ENCODE measurements at regions not wholly inside any gene's neighbourhood (a gene's known extent, or its start where the extent isn't known, plus 50 kb on each side); places are given as distances from the start of the nearest gene placed in this dataset.

- no peak for DNase-seq (ENCODE audit: low read depth)
Observed at GRCh38 chr13:95352486-95352885, 51.2 kb upstream of the ABCC4 start.

- DNase-seq (ENCODE audit: low read depth): no peak
Observed at GRCh38 chr13:95354156-95354555, 52.9 kb upstream of the ABCC4 start.

- no peak for DNase-seq (ENCODE audit: low read depth)
Observed at GRCh38 chr13:95354680-95355487, 53.6 kb upstream of the ABCC4 start.

- DNase-seq (ENCODE audit: low read depth): no peak
Observed at GRCh38 chr13:95355494-95355893, 54.2 kb upstream of the ABCC4 start.

GRCh38 chr13:95356916-95357315, 55.7 kb upstream of the ABCC4 start:
- no peak for DNase-seq (ENCODE audit: low read depth)

- no peak for DNase-seq (ENCODE audit: low read depth)
Observed at GRCh38 chr13:95357875-95358274, 56.6 kb upstream of the ABCC4 start.

- DNase-seq (ENCODE audit: low read depth): no peak
Observed at GRCh38 chr13:95360052-95360451, 58.8 kb upstream of the ABCC4 start.

- DNase-seq (ENCODE audit: low read depth): no peak
Observed at GRCh38 chr13:95360464-95361097, 59.3 kb upstream of the ABCC4 start.

- no peak for DNase-seq (ENCODE audit: low read depth)
Observed at GRCh38 chr13:95361686-95362085, 60.4 kb upstream of the ABCC4 start.

- DNase-seq (ENCODE audit: low read depth): no peak
Observed at GRCh38 chr13:95362666-95363065, 61.4 kb upstream of the ABCC4 start.

GRCh38 chr13:95367309-95367843, 66.1 kb upstream of the ABCC4 start:
- DNase-seq (ENCODE audit: low read depth): no peak

- DNase-seq (ENCODE audit: low read depth): no peak
Observed at GRCh38 chr13:95368998-95369397, 67.7 kb upstream of the ABCC4 start.

- DNase-seq (ENCODE audit: low read depth): no peak
Observed at GRCh38 chr13:95375706-95376105, 74.5 kb upstream of the ABCC4 start.

GRCh38 chr13:95378603-95379002, 77.4 kb upstream of the ABCC4 start:
- no peak for DNase-seq (ENCODE audit: low read depth)

GRCh38 chr13:95380468-95381211, 79.4 kb upstream of the ABCC4 start:
- peak; percentile 42 for DNase-seq (ENCODE audit: low read depth)

- no peak for DNase-seq (ENCODE audit: low read depth)
Observed at GRCh38 chr13:95381212-95381527, 79.9 kb upstream of the ABCC4 start.

- DNase-seq (ENCODE audit: low read depth): no peak
Observed at GRCh38 chr13:95382411-95382810, 81.2 kb upstream of the ABCC4 start.

- no peak for DNase-seq (ENCODE audit: low read depth)
Observed at GRCh38 chr13:95382916-95383315, 81.7 kb upstream of the ABCC4 start.

GRCh38 chr13:95385373-95385772, 84.1 kb upstream of the ABCC4 start:
- DNase-seq (ENCODE audit: low read depth): no peak

- no peak for DNase-seq (ENCODE audit: low read depth)
Observed at GRCh38 chr13:95385798-95386197, 84.5 kb upstream of the ABCC4 start.

GRCh38 chr13:95386370-95386769, 85.1 kb upstream of the ABCC4 start:
- DNase-seq (ENCODE audit: low read depth): no peak

- DNase-seq (ENCODE audit: low read depth): no peak
Observed at GRCh38 chr13:95387733-95388207, 86.5 kb upstream of the ABCC4 start.
